ENCODE measurements at regions not wholly inside any gene's neighbourhood (a gene's known extent, or its start where the extent isn't known, plus 50 kb on each side); places are given as distances from the start of the nearest gene placed in this dataset.

DNA sequence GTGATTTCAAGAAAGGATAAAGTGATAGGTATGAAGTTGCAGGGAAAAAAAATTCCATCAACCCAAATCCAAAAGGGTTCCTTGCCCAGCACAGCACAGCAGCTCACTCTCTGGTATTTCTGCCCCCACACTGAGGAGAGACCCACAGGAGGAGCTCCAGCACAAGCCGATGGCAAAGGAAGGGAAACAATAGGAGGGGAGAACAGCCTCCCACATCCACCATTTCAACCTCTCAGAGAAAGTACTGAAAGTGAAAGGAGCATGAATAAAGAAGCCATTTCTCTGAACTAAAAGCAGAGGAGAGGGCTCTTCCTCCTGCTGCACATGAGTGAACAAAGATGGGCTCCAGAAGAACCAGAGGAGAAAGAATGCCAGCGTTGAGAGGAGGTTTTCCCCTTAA is 54.9 kb upstream of the ZSWIM6 start:
- Mint-ChIP-seq H3K4me3 (peak overlapping the region; percentile 43 to 77), H3K27ac (peak overlapping the region; percentile 64 to 92), H3K4me1 (peaks cover 34% of the 10 kb centered on the region), H3K27me3 (no peaks in the 10 kb centered on the region), H3K9me3 (no peaks in the 10 kb centered on the region)
- ATAC-seq (peak; percentile 53), DNase-seq (peak; percentile 13 to 23)

DNA sequence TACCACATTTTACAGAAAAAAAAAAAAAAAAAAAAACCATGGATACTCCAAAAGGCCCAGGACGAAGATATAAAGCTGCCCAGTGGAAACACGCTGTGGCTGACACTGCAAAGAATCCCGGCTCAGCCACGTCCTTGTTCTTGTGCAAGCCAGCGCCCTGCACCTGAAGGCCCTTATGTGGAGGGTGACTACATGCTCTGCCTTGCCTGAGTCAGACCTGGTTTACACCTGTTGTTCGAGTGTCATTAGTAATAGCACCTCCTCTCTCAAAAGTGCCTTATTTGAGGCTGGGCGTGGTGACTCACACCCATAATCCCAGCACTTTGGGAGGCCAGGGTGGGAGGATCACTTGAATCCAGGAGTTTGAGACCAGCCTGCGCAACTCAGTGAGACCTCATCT is 54.3 kb upstream of the ZSWIM6 start:
- Mint-ChIP-seq H3K4me1 (peaks cover 34% of the 10 kb centered on the region), H3K4me3 (peak overlapping the region; percentile 6 to 77), H3K27ac (peak overlapping the region in 1 of 2 donors; percentile 92), H3K9me3 (no peaks in the 10 kb centered on the region), H3K27me3 (no peaks in the 10 kb centered on the region)
- DNase-seq (no peak), ATAC-seq (no peak)

DNA sequence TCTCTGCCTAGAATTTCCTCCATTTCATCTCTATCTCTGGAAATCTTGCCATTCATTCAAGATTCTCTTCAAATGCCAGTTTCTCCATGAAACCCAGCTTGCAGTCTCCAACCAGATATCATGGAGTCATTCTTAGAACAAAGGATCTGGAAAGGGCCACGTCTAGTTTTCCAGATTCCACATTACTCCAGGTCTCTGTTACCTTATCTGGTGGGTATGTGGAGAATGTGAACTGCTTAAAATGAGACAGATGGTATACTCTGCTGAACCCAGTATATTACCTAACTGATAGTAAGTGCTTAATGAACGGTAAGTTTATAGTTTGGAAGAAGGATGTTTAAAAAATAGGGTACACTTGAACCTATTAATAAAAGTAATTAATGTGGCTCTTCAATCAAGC is 52.3 kb upstream of the ZSWIM6 start:
- Mint-ChIP-seq H3K4me3 (no peak overlapping the region), H3K27ac (no peak overlapping the region), H3K27me3 (no peaks in the 10 kb centered on the region), H3K4me1 (peaks cover 34% of the 10 kb centered on the region), H3K9me3 (no peaks in the 10 kb centered on the region)
- DNase-seq, result no peak
- ATAC-seq, result no peak

DNA sequence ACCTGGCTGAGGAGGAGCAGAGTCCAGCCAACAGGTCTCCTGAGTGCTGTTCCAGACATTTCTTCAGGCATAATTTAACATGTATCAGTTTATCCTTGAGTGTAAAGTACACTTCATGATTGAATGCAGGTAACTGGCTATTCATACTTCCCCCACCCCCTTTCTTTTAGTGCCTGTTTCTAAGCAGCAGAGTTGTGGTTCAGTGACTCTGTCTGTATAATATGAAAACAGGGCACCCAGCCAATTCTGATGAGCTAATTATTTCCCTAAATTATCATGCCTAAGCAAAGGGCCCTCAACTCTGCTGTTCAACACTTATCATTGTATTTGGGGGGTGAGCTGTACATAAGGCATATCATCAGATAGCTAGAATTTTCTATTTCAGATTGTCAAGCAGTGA is 51.9 kb upstream of the ZSWIM6 start:
- Mint-ChIP-seq H3K27me3 (no peaks in the 10 kb centered on the region), H3K27ac (no peak overlapping the region)
- DNase-seq, result peak in 1 of 2 donors; percentile 15

GRCh38 chr5:61280761-61281427 is 51.2 kb upstream of the ZSWIM6 start:
- DNase-seq (peak in 1 of 2 donors; percentile 27), ATAC-seq (peak; percentile 72)
- H3K4me3 Mint-ChIP-seq, result no peak overlapping the region
- H3K27ac Mint-ChIP-seq, result no peak overlapping the region
- no peaks in the 10 kb centered on the region for H3K27me3 Mint-ChIP-seq
- H3K9me3 Mint-ChIP-seq, result no peaks in the 10 kb centered on the region
- H3K4me1 Mint-ChIP-seq, result peaks cover 34% of the 10 kb centered on the region

More for the DNA sequence above, 51.9 kb upstream of the ZSWIM6 start:
- ATAC-seq, result peak; percentile 55
- Mint-ChIP-seq H3K4me3 (no peak overlapping the region), H3K4me1 (peaks cover 34% of the 10 kb centered on the region), H3K9me3 (no peaks in the 10 kb centered on the region)

DNA sequence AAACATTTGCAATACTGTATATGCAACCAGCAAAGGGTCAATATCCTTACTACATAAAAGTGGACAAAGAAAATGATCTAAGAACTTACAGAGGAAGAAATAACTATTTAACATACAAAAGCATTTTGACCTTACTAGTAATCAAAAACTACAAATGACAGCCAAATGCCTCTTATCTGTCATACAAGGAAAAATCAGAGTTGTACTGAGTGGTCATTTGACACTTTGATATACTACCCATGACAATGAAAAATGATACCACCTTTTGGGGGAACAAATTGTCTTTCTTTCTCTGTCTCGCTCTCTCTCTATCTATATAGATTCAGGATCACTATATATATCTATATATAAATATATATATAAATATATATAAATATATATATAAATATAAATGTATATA is 50.4 kb upstream of the ZSWIM6 start:
- no peaks in the 10 kb centered on the region for H3K9me3 Mint-ChIP-seq
- H3K4me1 Mint-ChIP-seq, result peaks cover 33% of the 10 kb centered on the region
- no peak for DNase-seq
- ATAC-seq, result no peak
- H3K27ac Mint-ChIP-seq, result no peak overlapping the region
- no peaks in the 10 kb centered on the region for H3K27me3 Mint-ChIP-seq
- no peak overlapping the region for H3K4me3 Mint-ChIP-seq
